AG09319 (cell line): ENCODE measurements at regions not wholly inside any gene's neighbourhood (a gene's known extent, or its start where the extent isn't known, plus 50 kb on each side); places are given as distances from the start of the nearest gene placed in this dataset.

Experiments used
- DNase-seq: peaks from one replicate; pipeline ENCODE4 v3.0.0-alpha.2; 2010; ENCODE audit warnings: low read depth; ENCODE audit errors: extremely low read depth
- CTCF ChIP-seq: IDR thresholded peaks from 2 replicates; pipeline ENCODE4 v1.5.1; 2011; ENCODE audit warnings: low read depth, mild to moderate bottlenecking, inconsistent platforms, low read length, moderate library complexity

DNA sequence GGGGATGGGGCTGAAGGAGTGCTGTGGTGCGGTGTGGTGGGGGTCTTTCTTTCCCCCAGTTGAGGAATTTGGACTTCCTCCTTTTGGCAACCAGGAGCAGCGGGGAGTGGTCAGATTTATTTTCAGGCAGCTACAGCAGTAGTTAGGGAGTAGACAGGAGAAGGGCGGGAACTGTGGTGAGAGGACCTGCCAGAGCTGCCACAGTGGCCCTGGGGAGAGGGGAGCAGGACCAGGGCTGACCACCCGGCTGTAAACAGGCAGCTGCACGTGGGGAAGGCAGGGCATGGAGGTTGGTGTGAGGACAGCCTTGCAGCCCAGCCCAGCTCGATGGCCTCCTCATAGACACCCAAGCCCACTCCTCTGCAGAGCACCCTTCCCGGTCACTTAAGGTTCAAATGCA lies 197.2 kb downstream of the GLI2 start:
- DNase-seq = no peak
- TF ChIP-seq CTCF = no peak

DNA sequence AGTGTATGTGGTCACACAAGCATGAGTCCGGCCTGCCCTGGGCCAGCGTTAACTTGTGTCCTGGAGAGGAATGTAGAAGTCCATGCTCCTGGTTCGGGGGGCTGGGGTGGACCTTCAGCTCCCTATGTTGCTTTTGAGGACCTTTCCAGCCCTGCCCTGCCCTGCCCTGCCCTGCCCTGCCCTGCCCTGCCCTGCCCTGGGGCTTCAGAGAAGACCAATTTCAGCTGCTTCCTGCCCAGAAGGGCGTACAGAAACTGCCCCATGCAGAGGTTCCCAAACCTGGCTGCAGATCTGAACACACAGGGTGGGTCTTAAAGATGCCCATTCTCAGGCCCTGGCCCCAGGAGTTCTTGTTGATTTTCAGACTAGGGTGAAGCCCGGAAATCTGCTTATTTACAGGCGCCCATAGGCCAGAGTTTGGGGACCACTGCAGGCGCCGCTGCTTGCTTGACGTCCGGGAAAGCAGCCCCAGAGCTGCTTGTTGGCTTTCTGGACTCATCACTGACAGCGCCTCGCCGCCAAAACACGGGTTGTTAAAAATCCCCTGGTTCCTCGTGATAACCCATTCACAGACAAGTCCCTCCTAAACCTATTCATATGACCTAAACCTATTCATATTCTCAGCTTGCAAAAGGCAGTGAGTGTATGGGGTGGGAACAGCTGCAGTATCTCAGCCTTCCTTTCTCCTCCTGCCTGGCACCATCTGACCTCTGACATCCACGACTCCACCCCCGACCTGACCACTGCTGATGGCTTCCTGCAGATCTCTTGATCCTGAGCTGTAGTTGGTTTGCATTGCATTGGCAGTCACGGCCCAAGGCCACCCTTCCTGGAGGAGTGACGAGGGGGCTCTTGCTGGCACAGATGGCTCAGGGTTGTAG lies 198.3 kb downstream of the GLI2 start:
- no peak for TF ChIP-seq CTCF
- DNase-seq = no peak

DNA sequence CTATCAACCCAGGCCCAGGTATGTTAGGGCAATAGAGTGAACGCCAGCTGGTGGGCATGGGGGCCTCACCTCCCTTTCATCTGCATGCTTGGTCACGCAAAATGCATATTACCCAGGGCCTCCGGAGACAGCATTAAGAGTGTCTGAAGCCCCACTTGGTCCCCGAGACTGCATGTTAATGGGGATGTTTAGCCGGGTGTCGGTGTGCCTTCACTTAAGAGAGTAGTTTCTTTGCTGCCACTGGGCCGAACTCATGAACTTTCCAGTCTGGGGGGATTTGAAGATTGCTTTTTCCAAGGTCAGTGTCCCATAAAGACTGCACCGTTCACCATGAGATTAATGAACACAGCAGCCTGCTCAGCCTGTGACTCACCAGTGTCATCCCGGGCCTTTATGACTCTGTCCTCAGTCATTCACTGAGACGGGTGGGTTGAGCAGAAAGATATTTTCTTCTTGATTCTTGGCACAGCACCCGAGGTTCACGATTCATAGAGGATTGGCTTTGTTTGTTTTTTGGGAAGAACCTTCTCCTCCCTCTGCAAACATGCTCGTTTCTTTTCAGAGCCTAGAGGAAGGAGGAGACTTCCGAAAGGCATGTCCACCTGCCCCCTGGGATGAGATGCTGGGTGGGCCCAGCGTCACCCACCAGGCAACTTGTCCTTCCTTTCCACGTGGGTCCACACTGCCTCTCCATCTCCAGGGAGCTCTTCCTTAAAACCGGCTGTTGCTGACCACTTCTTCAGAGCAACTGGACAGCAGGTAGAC lies 199.1 kb downstream of the GLI2 start:
- no peak for DNase-seq
- TF ChIP-seq CTCF = no peak

DNA sequence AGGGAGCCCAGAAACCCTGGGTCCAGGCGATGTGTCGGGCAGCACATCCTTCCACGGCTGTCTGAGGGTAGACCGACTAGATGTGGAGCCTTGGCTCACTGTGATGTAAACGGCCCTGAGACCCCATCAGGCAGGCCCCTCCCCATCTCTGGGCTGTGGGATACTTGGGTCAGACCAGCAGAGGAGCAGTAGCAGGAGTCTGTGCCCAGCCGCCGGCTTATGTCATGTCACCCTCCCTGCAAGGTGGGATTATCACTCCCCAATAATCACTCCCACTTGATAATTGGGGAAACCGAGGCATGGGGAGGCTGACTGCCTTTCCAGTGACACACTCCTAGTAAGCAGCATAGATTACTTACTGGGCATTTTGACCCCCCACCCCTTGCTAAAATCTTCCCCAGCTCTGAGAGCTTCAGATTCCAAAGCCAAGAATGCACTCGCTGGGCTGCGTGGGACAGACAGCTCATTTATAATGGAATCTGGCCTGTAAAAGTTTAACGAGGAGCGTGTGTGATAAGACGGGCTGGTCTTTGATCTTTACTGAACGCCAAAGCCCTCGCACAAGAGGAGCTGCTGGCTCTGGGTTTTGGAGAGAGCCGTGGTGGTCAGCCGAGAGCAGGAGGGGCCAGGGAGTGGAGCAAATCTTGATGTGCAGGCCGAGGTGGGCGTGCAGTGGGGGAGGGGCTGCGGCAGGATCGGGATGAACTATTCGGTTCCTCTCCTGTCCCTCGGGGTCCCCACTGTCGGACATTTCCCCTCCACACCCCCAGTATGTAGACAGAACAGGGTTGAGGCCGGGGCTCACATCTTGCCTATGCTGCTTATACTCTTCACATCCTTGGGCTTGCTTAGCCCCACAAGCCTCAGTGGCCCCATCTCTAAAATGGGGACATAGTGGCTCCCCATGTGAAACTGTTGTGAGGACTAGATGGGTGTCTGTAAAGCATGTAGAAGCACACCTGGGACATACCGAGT lies 200.0 kb downstream of the GLI2 start:
- no peak for TF ChIP-seq CTCF
- DNase-seq = no peak

GRCh38 chr2:120936476-120937334 lies 201.0 kb downstream of the GLI2 start:
- DNase-seq = no peak
- TF ChIP-seq CTCF = no peak

DNA sequence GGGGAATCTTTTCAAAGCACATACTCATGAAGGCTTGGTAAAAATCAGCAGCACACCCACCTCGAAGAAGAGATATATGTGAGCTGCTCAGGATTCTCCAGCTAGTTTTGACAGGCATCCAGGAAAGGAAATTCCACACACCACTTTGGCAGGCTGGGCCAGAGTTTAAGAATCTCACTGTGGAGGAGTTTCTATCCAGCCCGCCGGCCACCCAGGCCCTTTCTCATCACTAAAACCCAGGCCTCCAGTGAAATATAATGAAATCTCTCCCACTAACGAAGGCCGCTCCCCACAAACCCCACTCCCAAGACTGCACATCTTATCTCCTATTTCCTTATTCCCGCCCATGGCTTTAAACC lies 202.0 kb downstream of the GLI2 start:
- DNase-seq = no peak
- TF ChIP-seq CTCF = no peak
